Neutrophil (primary cell): ENCODE measurements at regions not wholly inside any gene's neighbourhood (a gene's known extent, or its start where the extent isn't known, plus 50 kb on each side); places are given as distances from the start of the nearest gene placed in this dataset.

Source experiments
- H3K27ac ChIP-seq: fragments of 200-600 bp; sonication (generic); 2 replicates; pipeline ENCODE4 v1.5.1; 2016; ENCODE audit warnings: mild to moderate bottlenecking, moderate library complexity
- H3K27me3 ChIP-seq: fragments of 200-600 bp; sonication (generic); 2 replicates; pipeline ENCODE4 v1.6.0; 2016; ENCODE audit warnings: mild to moderate bottlenecking
- H3K36me3 ChIP-seq: fragments of 200-600 bp; sonication (generic); 2 replicates; pipeline ENCODE4 v1.5.1; 2017
- H3K4me1 ChIP-seq, 2 experiments: fragments of 200-600 bp in 1 of 2; sonication (generic) in 1 of 2; 1 replicate in 1 of 2; 2 replicates in 1 of 2; pipeline versions ENCODE4 v1.5.1 to v1.6.1; 2013 to 2016; ENCODE audit warnings: low read depth in 1 of 2, low read length in 1 of 2, mild to moderate bottlenecking in 1 of 2, moderate library complexity in 1 of 2; ENCODE audit not compliant: control insufficient read depth in 1 of 2, insufficient read depth in 1 of 2
- H3K4me3 ChIP-seq, 2 experiments: fragments of 200-600 bp in 1 of 2; sonication (generic) in 1 of 2; 1 replicate in 1 of 2; 2 replicates in 1 of 2; pipeline ENCODE4 v1.5.1; 2013 to 2016; ENCODE audit warnings: low read depth in 1 of 2, low read length in 1 of 2, mild to moderate bottlenecking in 1 of 2, moderate library complexity in 1 of 2
- H3K9me3 ChIP-seq: fragments of 200-600 bp; sonication (generic); 2 replicates; pipeline ENCODE4 v1.5.1; 2016
- CTCF ChIP-seq: fragments of 200-600 bp; sonication (generic); IDR thresholded peaks from 2 replicates; pipeline ENCODE4 v1.5.1; 2016; ENCODE audit warnings: antibody characterized with exemption

GRCh38 chr6:144757299-144757698 is 472.2 kb downstream of the UTRN start:
- no peak for TF ChIP-seq CTCF
- Histone ChIP-seq H3K27ac (no peak overlapping the region), H3K4me1 (no peaks in the 10 kb centered on the region)

GRCh38 chr6:144757730-144758129 is 472.6 kb downstream of the UTRN start:
- H3K4me1 ChIP-seq, result no peaks in the 10 kb centered on the region

More at GRCh38 chr6:144757299-144757698, 472.2 kb downstream of the UTRN start:
- Histone ChIP-seq H3K27me3 (no peaks in the 10 kb centered on the region), H3K4me3 (no peak overlapping the region), H3K36me3 (peaks cover 16% of the 10 kb centered on the region), H3K9me3 (no peaks in the 10 kb centered on the region)

GRCh38 chr6:144758602-144759001 is 473.5 kb downstream of the UTRN start:
- no peaks in the 10 kb centered on the region for H3K27me3 ChIP-seq
- H3K36me3 ChIP-seq, result peaks cover 10% of the 10 kb centered on the region
- no peak overlapping the region for H3K27ac ChIP-seq
- H3K9me3 ChIP-seq, result no peaks in the 10 kb centered on the region
- H3K4me3 ChIP-seq, result no peak overlapping the region
- H3K4me1 ChIP-seq, result no peaks in the 10 kb centered on the region
- TF ChIP-seq CTCF, result no peak

More at GRCh38 chr6:144757730-144758129, 472.6 kb downstream of the UTRN start:
- Histone ChIP-seq H3K9me3 (no peaks in the 10 kb centered on the region), H3K27me3 (no peaks in the 10 kb centered on the region), H3K27ac (no peak overlapping the region), H3K4me3 (no peak overlapping the region), H3K36me3 (peaks cover 14% of the 10 kb centered on the region)
- TF ChIP-seq CTCF, result no peak

GRCh38 chr6:144762469-144762868 is 477.3 kb downstream of the UTRN start:
- TF ChIP-seq CTCF, result no peak
- H3K27ac ChIP-seq, result no peak overlapping the region

GRCh38 chr6:144767051-144767450 is 481.9 kb downstream of the UTRN start:
- H3K27me3 ChIP-seq, result no peaks in the 10 kb centered on the region
- peaks cover under 1% of the 10 kb centered on the region for H3K36me3 ChIP-seq
- no peak overlapping the region for H3K27ac ChIP-seq
- H3K9me3 ChIP-seq, result no peaks in the 10 kb centered on the region
- H3K4me1 ChIP-seq, result no peaks in the 10 kb centered on the region
- no peak overlapping the region for H3K4me3 ChIP-seq
- no peak for TF ChIP-seq CTCF

More at GRCh38 chr6:144762469-144762868, 477.3 kb downstream of the UTRN start:
- Histone ChIP-seq H3K27me3 (no peaks in the 10 kb centered on the region), H3K36me3 (no peaks in the 10 kb centered on the region), H3K9me3 (no peaks in the 10 kb centered on the region), H3K4me1 (no peaks in the 10 kb centered on the region), H3K4me3 (no peak overlapping the region)
